GM21619 (cell line): ENCODE measurements at regions not wholly inside any gene's neighbourhood (a gene's known extent, or its start where the extent isn't known, plus 50 kb on each side); places are given as distances from the start of the nearest gene placed in this dataset.

Experiments used
- ATAC-seq: cut with Tn5 transposase; IDR thresholded peaks from one replicate; pipeline ENCODE4 v1.9.1; 2021; ENCODE audit not compliant: unreplicated experiment

DNA sequence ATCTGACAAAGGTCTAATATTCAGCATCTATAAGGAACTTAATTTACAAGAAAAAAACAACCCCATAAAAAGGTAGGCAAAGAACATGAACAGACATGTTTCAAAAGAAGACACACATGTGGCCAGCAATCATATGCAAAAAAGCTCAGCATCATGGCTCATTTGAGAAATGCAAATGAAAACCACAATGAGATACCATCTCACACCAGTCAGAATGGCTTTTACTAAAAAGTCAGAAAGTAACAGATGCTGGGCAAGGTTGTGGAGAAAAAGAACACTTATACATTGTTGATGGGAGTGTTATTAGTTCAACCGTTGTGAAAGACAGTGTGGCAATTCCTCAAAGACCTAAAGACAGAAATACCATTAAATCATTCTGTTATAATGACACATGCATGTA lies 289.9 kb upstream of the MMS22L start:
- ATAC-seq: no peak

DNA sequence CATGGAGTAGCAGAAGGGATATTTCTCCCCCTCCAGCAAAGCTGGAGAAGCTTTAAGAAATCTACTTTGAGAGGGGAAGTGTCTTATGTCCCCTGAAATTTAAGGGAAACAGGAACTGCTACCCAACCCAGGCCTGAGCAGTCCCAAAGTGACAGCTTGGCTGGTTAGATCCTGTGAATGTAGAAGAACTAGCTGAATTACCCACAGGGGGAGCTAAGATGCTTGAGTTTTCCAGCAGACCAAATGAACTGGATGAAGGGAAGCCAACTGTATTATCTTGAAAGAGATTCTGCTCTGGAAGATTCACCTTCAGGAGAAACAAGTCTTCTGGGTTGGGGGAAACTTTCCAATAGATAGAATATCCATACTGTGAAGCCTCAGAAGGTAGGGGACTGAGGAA lies 303.3 kb upstream of the MMS22L start:
- no peak for ATAC-seq

DNA sequence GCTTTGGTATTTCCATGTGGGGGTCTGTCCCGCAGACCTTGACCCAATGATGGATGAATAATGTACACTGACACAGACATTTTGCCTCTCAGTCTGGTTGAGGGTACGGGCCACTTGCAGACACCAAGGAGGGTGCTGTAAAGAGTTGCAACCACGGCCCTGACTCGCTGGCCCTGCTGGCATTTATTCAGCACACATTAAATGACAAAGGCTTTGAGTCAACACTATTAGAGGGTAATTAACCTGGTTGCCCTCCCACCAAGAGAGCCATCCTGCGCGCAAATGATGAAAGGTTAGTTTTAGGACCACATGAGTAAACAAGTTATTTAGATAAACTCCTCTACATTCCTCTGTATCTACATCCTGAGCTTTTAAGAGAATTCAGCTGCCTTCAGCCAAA lies 308.9 kb upstream of the MMS22L start:
- ATAC-seq: no peak

DNA sequence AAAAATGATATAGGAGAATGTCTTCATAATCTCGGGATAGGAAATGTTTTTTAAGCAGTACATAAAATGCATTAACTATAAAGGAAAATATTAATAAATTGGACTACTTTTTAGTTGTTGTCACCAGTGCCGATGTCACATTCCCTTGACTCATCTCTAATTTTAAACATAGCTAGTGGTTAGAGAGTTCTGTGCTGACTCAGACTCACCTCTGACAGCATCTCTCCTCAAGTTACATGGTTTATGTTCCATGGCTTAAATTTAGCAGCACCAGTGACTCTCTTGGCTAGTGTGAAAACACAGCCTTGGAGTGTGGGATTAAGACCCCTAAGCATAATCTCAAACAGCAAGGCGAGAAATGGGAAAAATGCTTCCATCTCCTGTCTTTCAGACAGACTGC lies 311.8 kb upstream of the MMS22L start:
- ATAC-seq: no peak

DNA sequence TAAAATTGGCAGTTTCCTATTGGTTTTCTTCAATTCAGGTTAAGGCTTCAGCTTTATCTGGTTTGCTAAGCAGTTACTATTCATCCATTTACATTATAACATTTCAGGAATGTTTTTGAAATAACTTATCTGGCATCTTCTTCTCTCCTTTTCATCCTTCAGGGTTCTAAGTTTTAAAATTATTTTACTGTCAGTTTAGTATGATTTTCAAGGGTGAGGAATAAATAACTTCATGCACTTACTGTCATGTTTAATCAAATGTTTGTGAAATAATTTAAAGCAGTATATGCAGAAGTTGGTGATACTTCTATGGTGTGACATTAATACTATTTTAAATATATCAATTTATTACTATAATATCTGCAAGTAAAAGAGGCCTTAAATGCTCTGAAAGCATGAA lies 338.1 kb upstream of the MMS22L start:
- no peak for ATAC-seq

DNA sequence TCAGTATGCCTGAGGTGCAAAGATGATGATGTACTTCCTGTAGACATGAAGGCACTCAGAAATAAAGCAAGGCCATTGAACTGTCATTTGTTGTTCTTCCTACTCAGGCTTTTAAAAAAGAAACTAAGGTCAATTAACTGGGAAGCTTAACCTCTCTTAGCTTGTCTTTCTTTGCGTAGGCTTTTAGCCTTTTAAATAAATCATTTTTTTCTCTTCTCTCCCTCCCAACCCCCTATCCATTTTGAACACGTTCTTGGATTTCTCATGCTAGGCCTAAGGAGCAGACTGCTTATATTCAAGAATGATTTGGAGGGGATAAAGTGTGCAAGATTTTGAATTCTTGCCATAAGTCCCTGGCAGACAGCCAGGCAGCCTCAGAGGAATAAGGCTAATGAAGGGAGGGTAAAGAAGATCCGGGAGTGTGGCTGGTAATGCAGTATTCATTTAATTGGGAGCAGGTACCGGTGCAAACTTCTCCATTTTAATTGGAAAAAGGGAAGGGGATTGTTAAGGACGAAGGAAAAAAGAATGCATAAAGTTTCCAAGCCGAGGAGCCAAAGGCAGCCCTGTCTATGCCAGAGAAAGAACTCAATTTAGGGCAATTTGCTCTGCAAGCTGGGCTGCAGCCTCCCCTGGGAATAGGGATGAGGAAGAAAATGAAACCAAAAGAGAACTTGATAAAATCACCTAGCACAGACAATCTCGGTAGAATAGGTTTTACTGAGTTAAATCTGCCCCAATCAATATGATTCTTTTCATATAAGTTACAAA lies 343.8 kb upstream of the MMS22L start:
- ATAC-seq: no peak

DNA sequence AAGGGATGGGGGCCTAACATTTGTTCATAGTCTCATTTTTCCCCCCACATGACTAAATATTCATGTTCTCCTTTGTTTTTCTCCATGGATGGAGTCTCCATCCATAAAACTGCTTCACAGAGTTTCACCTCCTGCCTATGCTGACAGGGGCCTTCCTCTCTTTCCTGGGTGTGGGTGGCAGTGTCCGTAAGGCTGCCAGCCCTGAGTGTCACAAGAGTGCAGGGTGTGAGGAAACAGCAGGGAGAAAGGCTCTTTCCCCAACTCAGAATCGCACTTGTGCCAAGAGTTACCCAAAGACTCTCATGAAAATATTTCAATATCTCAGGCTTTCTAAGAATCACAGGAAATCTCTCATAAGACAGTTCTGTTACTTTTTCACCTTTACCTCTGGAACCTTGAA lies 346.2 kb upstream of the MMS22L start:
- no peak for ATAC-seq

DNA sequence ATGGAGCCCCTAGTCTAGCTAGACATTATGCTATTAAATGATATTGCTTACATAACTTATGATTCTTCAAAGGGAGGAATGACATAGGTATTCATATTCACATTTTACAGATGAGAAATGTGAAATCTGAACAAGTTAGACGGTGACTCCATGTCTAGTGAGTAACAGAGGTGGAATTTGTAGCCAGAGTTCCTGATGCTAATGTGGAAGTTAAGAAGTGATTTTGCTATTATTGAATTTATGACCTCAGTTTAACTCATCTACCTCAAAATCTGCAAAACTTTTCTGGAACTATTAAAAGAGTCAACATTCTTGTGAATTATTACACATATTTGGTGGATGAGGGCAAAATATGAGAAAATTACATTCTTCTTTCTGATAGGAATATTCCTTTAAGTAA lies 347.6 kb upstream of the MMS22L start:
- ATAC-seq: no peak

DNA sequence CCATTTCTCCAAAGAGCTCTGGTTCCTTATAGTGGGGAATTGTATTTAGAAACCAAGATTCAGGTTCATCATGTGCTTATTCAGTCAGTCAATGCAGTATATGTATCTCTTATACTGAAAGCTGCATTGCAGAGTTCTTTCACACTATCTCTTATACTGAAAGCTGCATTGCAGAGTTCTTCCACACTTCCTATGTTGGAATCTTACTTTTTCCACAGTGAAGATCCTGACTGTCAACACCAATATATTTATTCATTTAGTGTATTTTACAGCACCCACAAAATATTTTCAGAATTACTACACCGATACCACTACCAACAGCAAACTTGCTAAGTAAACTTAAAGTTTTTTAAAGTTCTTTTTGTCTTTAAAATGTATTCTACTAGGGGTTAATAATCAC lies 349.3 kb upstream of the MMS22L start:
- ATAC-seq: no peak

DNA sequence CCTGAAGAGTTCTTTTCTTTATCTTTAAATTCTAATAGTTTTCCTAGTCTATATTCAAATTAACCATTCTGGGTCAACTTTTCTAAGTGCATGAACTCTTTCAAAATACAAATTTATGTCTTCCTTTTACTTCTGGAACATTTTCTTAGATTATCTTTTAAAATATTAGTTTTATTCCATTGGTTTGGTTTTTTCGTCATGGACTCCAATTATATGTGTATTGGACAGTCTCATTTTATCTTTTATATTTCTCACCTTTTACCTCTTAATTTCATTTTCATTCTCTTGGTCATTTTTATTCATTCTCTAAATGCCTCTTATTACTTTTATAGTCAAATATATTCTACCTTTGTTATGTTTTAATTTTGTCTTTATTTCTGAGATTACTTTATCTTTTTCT lies 356.7 kb upstream of the MMS22L start:
- ATAC-seq: no peak

DNA sequence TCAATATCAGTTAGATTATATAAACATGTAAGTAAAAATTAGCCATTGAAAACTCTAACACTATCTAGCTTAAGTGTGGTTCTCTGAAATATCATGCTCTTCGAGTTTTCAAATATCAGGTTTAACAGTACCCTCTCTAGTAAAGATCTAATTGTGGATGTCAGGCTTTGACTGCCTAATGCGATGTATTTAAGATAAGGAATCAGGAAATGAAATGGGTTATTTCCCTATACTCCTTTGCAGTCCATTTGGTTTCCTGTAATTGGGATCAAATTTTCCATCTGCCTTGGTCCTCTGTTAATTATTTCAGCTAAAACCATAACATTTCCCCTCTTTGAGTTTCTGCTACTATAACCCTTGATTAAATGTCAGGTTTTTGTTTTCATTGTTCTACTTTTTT lies 361.3 kb upstream of the MMS22L start:
- no peak for ATAC-seq

DNA sequence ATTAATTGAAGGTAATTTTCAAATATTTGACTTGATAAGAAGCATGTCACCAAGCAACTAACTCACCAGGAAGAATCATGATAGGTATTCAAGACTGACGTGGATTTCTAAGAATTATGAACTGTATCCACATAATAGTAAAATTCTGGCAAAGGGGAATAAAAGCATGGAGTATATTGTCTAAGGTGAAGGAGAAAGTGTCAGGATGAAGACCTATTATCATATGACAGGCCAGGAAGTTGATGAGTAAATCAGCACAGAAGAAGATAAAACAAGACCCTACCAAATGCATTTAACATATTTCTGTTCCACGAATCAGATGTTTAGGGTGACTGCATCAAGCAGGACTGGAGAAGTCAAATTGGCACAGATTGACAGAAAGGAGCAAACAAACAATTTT lies 362.7 kb upstream of the MMS22L start:
- ATAC-seq: no peak

DNA sequence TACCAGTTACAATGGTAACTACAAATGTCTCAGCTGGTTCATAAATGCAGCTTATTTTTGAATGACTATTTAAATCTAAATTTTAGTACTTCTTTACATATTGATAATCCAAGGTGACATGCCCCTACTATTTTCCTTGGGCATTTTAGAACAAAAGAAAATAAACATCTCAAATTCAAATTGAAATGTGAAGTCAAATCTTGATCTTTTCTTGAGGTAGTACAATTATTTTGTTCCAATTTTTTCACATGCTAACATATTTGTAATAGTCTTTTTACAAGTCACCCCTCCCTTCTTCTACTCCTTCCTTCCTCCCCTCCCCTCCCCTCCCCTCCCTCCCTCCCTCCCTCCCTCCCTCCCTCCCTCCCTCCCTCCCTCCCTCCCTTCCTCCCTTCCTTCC lies 370.1 kb upstream of the MMS22L start:
- ATAC-seq: no peak

DNA sequence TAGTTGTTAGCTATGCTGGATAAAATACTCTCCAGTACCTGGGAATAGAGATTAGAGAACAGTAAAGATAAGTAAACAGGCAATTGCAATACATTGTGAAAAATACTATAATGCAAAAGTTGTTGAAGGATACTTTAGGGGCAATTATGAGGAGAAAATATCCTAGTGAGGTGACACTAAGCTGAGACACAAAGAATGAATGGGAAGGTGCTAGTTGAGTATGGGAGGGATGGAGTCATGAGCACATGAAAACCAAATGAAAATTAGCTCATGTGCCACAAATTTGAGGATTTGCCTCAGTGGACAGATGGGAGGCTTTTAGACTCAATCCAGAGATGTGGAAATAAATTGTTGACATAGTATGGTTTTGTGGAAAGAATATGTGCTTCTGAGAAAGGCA lies 370.5 kb upstream of the MMS22L start:
- no peak for ATAC-seq

DNA sequence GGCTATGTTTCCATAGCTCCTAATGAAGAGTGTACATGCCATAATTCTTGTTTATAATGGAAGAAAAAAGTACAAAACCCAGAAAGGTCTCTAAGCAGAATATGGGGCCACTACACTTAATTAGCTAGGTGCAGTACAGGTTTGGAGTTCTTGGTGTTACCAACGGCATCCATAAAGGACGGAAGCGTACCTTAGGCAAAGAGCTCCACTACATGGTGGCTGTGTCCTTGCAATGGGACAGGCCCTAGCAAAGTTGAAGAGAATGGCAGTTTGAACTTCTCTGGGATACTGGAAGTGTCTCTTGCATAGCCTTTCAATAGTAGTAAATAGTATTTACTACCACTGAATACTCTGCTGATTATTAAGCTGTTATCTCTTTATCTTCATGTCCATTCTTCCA lies 371.7 kb upstream of the MMS22L start:
- ATAC-seq: no peak

DNA sequence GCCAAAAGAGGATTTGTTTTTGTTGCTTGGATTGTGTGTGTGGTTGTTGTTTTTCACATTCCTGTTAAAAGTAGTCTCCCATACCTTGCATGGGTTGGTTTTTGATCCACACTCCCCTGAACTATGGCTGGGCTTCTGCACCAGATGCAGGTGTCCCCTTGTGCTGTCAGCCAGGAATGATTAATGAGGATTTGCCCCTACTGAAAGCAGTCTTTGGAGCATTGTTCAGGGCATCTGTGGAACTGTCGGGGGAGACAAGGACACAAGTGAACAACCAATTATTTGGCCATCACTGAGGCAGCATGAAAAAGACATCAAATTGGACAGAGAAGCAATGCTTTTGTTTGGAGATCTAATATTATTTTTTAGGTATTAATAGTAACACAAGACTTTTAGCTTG lies 373.2 kb upstream of the MMS22L start:
- no peak for ATAC-seq

DNA sequence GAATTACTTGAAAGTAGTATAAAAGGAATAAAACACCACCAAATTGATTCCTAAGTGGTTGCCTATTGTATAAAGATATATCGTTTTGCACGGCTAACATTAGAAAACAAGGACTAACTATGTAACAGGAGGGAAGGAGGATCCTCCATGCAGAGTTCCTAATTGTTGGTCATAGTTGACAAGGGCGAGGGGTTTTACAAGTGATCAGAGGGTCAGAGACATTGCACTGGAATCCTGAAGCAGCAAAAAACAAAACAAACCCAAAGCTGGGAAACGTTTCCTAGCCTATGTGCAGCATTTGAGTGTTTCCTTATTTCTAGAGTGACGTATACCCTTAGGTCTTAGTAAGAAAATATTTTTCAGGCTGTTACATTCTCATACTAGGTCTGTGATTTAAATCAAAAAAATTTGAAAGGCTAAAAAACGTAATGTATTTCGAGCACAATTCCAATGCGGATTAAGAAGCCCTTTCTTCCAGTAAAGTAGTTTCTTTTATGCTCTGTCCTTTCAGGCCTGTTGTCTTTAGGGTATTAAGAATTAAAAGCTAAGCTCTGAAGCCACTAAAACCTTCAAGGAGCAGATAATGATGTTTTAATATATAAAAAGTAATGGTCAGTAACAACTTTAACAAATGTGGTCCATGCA lies 373.8 kb upstream of the MMS22L start:
- no peak for ATAC-seq

DNA sequence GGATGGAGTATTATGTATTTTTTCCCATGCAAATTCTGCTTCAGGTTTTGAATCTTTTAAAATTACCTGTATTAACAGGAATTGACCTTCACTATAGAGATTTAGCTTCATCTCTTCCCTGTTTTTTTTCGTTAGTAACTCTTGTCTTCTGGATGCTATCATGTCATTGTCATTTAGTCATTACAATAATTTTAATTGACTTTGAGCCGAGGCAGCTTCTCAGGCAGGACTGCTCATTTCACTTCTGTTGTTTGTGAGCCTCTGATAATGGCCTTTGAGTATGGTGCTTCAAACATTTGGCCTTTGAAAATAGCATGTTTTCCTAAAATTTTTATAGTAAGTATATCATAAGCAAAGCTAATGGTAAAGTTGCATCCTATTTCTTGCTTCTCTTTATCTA lies 375.1 kb upstream of the MMS22L start:
- no peak for ATAC-seq

DNA sequence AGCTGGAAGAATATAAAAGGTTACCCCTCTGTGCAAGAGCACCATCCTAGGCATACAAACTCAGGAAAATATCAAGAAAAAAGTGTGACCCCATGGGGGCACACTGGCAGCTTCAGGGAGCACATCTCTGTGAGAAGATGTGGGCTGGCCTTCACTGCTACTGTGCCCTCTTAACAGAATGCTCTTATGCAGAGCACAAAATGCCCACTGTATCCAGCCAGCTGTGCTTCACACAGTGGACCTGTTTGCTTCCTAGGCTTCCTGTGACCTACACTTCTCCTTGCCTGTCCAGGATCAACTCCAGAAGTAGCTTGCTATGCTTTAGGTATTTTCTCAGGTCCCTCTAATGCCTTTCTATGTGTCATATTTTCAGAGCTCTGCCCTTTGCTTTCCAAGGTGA lies 380.2 kb upstream of the MMS22L start:
- no peak for ATAC-seq

DNA sequence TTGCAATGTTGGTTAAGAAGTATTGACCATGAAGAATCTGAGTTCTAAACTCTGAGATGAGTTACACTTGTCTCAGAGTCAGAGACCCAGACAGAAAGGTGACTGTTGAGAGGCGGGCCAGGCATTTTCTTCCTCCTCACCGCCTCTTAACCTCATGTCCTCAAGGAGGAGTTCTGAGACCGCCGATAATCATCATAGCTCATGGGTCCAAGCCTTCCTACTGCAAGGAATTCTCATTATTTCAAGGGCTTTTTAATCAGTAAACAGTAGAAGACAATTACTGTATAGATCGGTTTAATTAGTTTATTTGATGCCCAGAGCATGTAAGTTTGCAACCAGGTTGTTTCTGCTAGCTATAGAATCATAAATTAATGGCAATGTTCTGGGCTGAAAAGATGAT lies 382.4 kb upstream of the MMS22L start:
- ATAC-seq: no peak

DNA sequence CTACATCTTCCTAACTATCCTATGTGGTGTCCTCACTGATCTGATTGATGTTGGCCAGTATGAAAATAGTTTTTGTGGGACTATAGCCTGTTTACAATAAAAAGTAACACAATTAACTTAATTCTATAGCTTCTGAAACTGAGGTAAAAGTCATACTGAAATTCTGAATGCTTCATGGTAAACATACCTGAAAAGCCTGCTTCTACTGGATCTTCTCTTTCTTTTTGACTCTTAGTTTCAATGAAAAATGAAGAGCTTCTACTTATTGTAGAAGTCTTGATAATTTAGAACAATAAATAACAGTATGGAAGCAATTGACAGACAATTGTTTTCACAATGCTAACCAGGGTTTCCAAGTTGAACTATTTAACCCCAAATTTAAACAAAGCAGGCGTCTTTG lies 383.9 kb upstream of the MMS22L start:
- no peak for ATAC-seq

DNA sequence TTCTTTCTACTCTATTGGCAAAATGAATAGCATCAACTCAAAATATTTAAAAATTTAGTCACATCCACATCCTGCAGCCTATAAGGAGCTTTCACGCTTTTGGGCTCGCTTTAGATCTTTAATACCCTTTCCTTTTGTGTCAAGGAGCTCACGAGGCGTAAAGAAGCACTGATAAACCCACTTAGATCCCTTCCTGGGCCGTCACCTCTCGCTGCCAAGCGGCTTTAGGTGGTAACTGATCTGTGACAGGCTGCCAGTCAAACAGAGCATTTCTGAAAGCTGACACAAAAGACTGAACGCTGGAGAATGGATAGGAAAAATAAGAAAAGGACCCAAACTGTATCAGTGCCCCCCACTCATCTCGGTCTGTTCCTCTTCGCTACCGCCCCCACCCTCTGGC lies 385.7 kb upstream of the MMS22L start:
- ATAC-seq: peak; percentile 39
